MCF 10A (cell line): ENCODE measurements at regions not wholly inside any gene's neighbourhood (a gene's known extent, or its start where the extent isn't known, plus 50 kb on each side); places are given as distances from the start of the nearest gene placed in this dataset.
A peak's percentile ranks its signal among the peaks of the same experiment; 100 is the strongest.

Experiments used
- BruUV-seq: library from RNA; stranded (reverse); fragments of 400-500 nt; replicated peaks from 2 replicates; lab custom pipeline; 2021; lab: Mats Ljungman, UMichigan
- CTCF ChIA-PET: fragments of 300-600 bp; sonication (Branson Sonifier 250); formaldehyde crosslinking; extraction: SDS; loops from one replicate; lab custom pipeline; 2021; ENCODE audit warnings: antibody characterized with exemption, inconsistent platforms; lab: Yijun Ruan, JAX
- POLR2A ChIA-PET: fragments of 300-600, 350-650 bp; sonication (Branson Sonifier 250); formaldehyde crosslinking; extraction: SDS; loops from one replicate; lab custom pipeline; 2020; ENCODE audit warnings: antibody characterized with exemption, inconsistent platforms; lab: Yijun Ruan, JAX
- DNase-seq: peaks from one replicate; pipeline ENCODE4 v3.0.0-alpha.2; 2018; ENCODE audit not compliant: unreplicated experiment
- H3K27ac Mint-ChIP-seq: one replicate; pipeline ENCODE4 v1.8.0; 2022; ENCODE audit warnings: mild to moderate bottlenecking, low read depth, mixed read lengths; ENCODE audit not compliant: unreplicated experiment
- H3K27me3 Mint-ChIP-seq: one replicate; pipeline ENCODE4 v1.8.0; 2022; ENCODE audit warnings: mixed read lengths; ENCODE audit not compliant: insufficient read depth, unreplicated experiment
- H3K36me3 Mint-ChIP-seq: one replicate; pipeline ENCODE4 v1.8.0; 2022; ENCODE audit warnings: mild to moderate bottlenecking, moderate library complexity, mixed read lengths; ENCODE audit not compliant: insufficient read depth, unreplicated experiment
- H3K4me1 Mint-ChIP-seq: one replicate; pipeline ENCODE4 v1.8.0; 2022; ENCODE audit warnings: mixed read lengths; ENCODE audit not compliant: insufficient read depth, unreplicated experiment
- H3K4me3 Mint-ChIP-seq: one replicate; pipeline ENCODE4 v1.8.0; 2022; ENCODE audit warnings: mild to moderate bottlenecking, moderate library complexity, mixed read lengths; ENCODE audit not compliant: unreplicated experiment
- H3K9me3 Mint-ChIP-seq: one replicate; pipeline ENCODE4 v1.8.0; 2022; ENCODE audit warnings: mixed read lengths; ENCODE audit not compliant: unreplicated experiment
- CTCF ChIP-seq: fragments of 200-600 bp; IDR thresholded peaks from one replicate; pipeline ENCODE4 v1.8.0; 2022; ENCODE audit warnings: antibody characterized with exemption, mild to moderate bottlenecking; ENCODE audit not compliant: unreplicated experiment
- intact Hi-C: fragments of 100-400 bp; cut with micrococcal nuclease; formaldehyde crosslinking; loops from 2 replicates; pipeline ENCODE4 v1.14.1; 2022

GRCh38 chr1:165054627-165055026, 301.9 kb downstream of the LMX1A start:
- H3K9me3 Mint-ChIP-seq, result no peaks in the 10 kb centered on the region
- no TSS peak for BruUV-seq
- CTCF ChIA-PET, result interaction anchor here (0.7 kb wide), 1 partner anchor 132 kb away, joined by 3 read pairs; no protein-coding TSS in a partner anchor
- peaks cover 12% of the 10 kb centered on the region for H3K27me3 Mint-ChIP-seq
- peaks cover 13% of the 10 kb centered on the region for H3K4me1 Mint-ChIP-seq
- DNase-seq, result no peak
- no peak overlapping the region for H3K27ac Mint-ChIP-seq
- no peaks in the 10 kb centered on the region for H3K36me3 Mint-ChIP-seq
- intact Hi-C loops, result loop anchor here (5.0 kb wide), 1 partner anchor 132 kb away; no protein-coding TSS in a partner anchor
- no peak for TF ChIP-seq CTCF
- POLR2A ChIA-PET, result no interaction called here
- H3K4me3 Mint-ChIP-seq, result no peak overlapping the region

GRCh38 chr1:165053351-165053750, 303.2 kb downstream of the LMX1A start:
- no peaks in the 10 kb centered on the region for H3K36me3 Mint-ChIP-seq
- intact Hi-C loops, result loop anchor here (5.0 kb wide), 1 partner anchor 131 kb away; no protein-coding TSS in a partner anchor
- peaks cover 21% of the 10 kb centered on the region for H3K27me3 Mint-ChIP-seq
- no peaks in the 10 kb centered on the region for H3K9me3 Mint-ChIP-seq
- H3K4me1 Mint-ChIP-seq, result peaks cover 13% of the 10 kb centered on the region
- CTCF ChIA-PET, result interaction anchor here (0.6 to 2.1 kb wide), 4 partner anchors 14 to 264 kb away, joined by 3 to 16 read pairs (median 4); no protein-coding TSS in a partner anchor
- H3K4me3 Mint-ChIP-seq, result no peak overlapping the region
- BruUV-seq, result no TSS peak
- POLR2A ChIA-PET, result interaction anchor here (1.3 kb wide), 1 partner anchor 11 kb away, joined by 3 read pairs; no protein-coding TSS in a partner anchor
- no peak for TF ChIP-seq CTCF
- peak; percentile 13 for DNase-seq
- no peak overlapping the region for H3K27ac Mint-ChIP-seq

- POLR2A ChIA-PET, result interaction anchor here (1.3 kb wide), 1 partner anchor 11 kb away, joined by 3 read pairs; no protein-coding TSS in a partner anchor
- TF ChIP-seq CTCF, result no peak
These were observed 303.6 kb downstream of the LMX1A start for GRCh38 chr1:165052936-165053335.

GRCh38 chr1:165052431-165052830, 304.1 kb downstream of the LMX1A start:
- Mint-ChIP-seq H3K27ac (no peak overlapping the region), H3K9me3 (no peaks in the 10 kb centered on the region), H3K36me3 (no peaks in the 10 kb centered on the region), H3K4me1 (peaks cover 13% of the 10 kb centered on the region), H3K4me3 (no peak overlapping the region), H3K27me3 (peaks cover 21% of the 10 kb centered on the region)
- intact Hi-C loops, result loop anchor here (5.0 kb wide), 1 partner anchor 130 kb away; no protein-coding TSS in a partner anchor
- CTCF ChIA-PET, result interaction anchor here (0.5 to 2.1 kb wide), 6 partner anchors 15 to 1694 kb away, joined by 3 to 16 read pairs (median 4); no protein-coding TSS in a partner anchor
- no peak for TF ChIP-seq CTCF
- no TSS peak for BruUV-seq
- no peak for DNase-seq
- POLR2A ChIA-PET, result interaction anchor here (1.3 kb wide), 1 partner anchor 10 kb away, joined by 3 read pairs; no protein-coding TSS in a partner anchor

More at GRCh38 chr1:165052936-165053335, 303.6 kb downstream of the LMX1A start:
- H3K27ac Mint-ChIP-seq, result no peak overlapping the region
- intact Hi-C loops, result loop anchor here (5.0 kb wide), 1 partner anchor 131 kb away; no protein-coding TSS in a partner anchor
- no peaks in the 10 kb centered on the region for H3K9me3 Mint-ChIP-seq
- no peaks in the 10 kb centered on the region for H3K36me3 Mint-ChIP-seq
- no TSS peak for BruUV-seq
- CTCF ChIA-PET, result interaction anchor here (0.6 to 2.1 kb wide), 5 partner anchors 14 to 1695 kb away, joined by 3 to 16 read pairs (median 5); no protein-coding TSS in a partner anchor
- H3K4me1 Mint-ChIP-seq, result peaks cover 13% of the 10 kb centered on the region
- no peak for DNase-seq
- H3K4me3 Mint-ChIP-seq, result no peak overlapping the region
- H3K27me3 Mint-ChIP-seq, result peaks cover 21% of the 10 kb centered on the region
